ENCODE measurements at regions not wholly inside any gene's neighbourhood (a gene's known extent, or its start where the extent isn't known, plus 50 kb on each side); places are given as distances from the start of the nearest gene placed in this dataset.

GRCh38 chr6:113292646-113293422 is 564.3 kb upstream of the MARCKS start:
- H3K4me3 ChIP-seq (ENCODE audit: low read depth, low read length) = no peak overlapping the region
- DNase-seq = no peak
- in situ Hi-C loops (cut with HindIII; ENCODE audit: low pct_ligation_motif_present, low sequenced_read_pairs) = no loop called here
- H3K36me3 ChIP-seq (replicated peaks) = no peaks in the 10 kb centered on the region
- no peaks in the 10 kb centered on the region for H3K27me3 ChIP-seq (replicated peaks)
- H3K27ac ChIP-seq = no peak overlapping the region
- no peak for TF ChIP-seq CTCF (IDR thresholded peaks at IDR 0.05; ENCODE audit: low read depth, low read length, missing control alignments)

GRCh38 chr6:113293423-113293740 is 563.8 kb upstream of the MARCKS start:
- in situ Hi-C loops (cut with HindIII; ENCODE audit: low pct_ligation_motif_present, low sequenced_read_pairs) = no loop called here

DNA sequence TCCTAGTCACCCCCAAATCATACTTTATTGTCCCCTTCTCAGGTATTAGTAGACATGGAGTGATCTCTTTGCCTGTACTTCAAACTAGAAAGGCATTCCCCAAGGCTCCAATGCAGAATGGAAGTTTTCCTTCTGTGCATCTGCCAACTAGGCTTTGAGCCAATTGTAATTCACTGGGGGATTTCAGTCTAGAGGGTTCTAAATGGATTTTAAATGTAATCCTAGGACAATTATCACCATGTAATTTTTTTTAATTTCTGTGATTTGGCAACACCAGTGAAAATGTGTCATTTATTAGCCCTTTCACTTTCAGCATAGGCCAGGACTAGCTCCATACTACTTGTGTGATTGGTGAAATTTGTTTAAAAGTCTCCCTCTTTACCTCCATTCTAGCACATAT is 557.6 kb upstream of the MARCKS start:
- H3K4me3 ChIP-seq (ENCODE audit: low read depth, low read length) = no peak overlapping the region
- DNase-seq = no peak
- in situ Hi-C loops (cut with HindIII; ENCODE audit: low pct_ligation_motif_present, low sequenced_read_pairs) = no loop called here
- H3K36me3 ChIP-seq (replicated peaks) = no peaks in the 10 kb centered on the region
- no peak overlapping the region for H3K27ac ChIP-seq
- no peaks in the 10 kb centered on the region for H3K27me3 ChIP-seq (replicated peaks)
- no peak for TF ChIP-seq CTCF (IDR thresholded peaks at IDR 0.05; ENCODE audit: low read depth, low read length, missing control alignments)

More at GRCh38 chr6:113293423-113293740, 563.8 kb upstream of the MARCKS start:
- H3K27ac ChIP-seq = no peak overlapping the region
- no peak for DNase-seq
- no peak for TF ChIP-seq CTCF (IDR thresholded peaks at IDR 0.05; ENCODE audit: low read depth, low read length, missing control alignments)
- no peaks in the 10 kb centered on the region for H3K36me3 ChIP-seq (replicated peaks)
- H3K27me3 ChIP-seq (replicated peaks) = no peaks in the 10 kb centered on the region
- H3K4me3 ChIP-seq (ENCODE audit: low read depth, low read length) = no peak overlapping the region

DNA sequence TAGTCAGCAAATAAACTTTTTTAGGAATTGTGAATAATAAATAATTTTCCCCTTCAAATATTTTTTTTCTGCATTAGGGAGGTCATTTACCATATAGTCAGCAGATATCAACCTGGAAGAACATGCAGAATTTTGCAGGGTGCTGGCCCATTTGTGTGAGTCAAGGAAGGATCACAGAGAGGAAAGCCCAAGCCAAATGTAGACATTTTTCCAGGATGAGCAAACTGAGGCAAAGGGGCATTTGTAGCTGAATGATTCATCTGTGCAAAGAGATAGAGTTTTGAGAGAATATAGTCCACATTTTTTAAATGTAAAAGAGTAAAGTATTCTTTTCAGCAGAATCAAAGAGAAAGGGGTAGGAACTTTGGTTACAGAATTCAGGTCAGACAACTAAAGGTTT is 555.5 kb upstream of the MARCKS start:
- in situ Hi-C loops (cut with HindIII; ENCODE audit: low pct_ligation_motif_present, low sequenced_read_pairs) = no loop called here
- no peaks in the 10 kb centered on the region for H3K27me3 ChIP-seq (replicated peaks)
- H3K36me3 ChIP-seq (replicated peaks) = no peaks in the 10 kb centered on the region
- no peak overlapping the region for H3K27ac ChIP-seq
- no peak overlapping the region for H3K4me3 ChIP-seq (ENCODE audit: low read depth, low read length)
- no peak for TF ChIP-seq CTCF (IDR thresholded peaks at IDR 0.05; ENCODE audit: low read depth, low read length, missing control alignments)
- DNase-seq = peak; percentile 40

GRCh38 chr6:113304116-113304515 is 553.0 kb upstream of the MARCKS start:
- DNase-seq = no peak
- in situ Hi-C loops (cut with HindIII; ENCODE audit: low pct_ligation_motif_present, low sequenced_read_pairs) = no loop called here

More at GRCh38 chr6:113304116-113304515, 553.0 kb upstream of the MARCKS start:
- Histone ChIP-seq H3K36me3 (replicated peaks) (no peaks in the 10 kb centered on the region), H3K4me3 (ENCODE audit: low read depth, low read length) (no peak overlapping the region), H3K27me3 (replicated peaks) (no peaks in the 10 kb centered on the region), H3K27ac (no peak overlapping the region)
- no peak for TF ChIP-seq CTCF (IDR thresholded peaks at IDR 0.05; ENCODE audit: low read depth, low read length, missing control alignments)
